Ascending aorta (tissue), 2 donors: ENCODE measurements at regions not wholly inside any gene's neighbourhood (a gene's known extent, or its start where the extent isn't known, plus 50 kb on each side); places are given as distances from the start of the nearest gene placed in this dataset.

Experiments
- DNase-seq, 2 donors: peaks; one replicate each; pipeline ENCODE4 v3.0.0-alpha.2; 2019; ENCODE audit warnings: low spot score in 2 of 2
- H3K27ac ChIP-seq, 2 donors: fragments of 200-600 bp; sonication (generic); one replicate each; pipeline ENCODE4 v1.5.1; 2016 to 2017; ENCODE audit warnings: mild to moderate bottlenecking in 1 of 2
- H3K27me3 ChIP-seq: fragments of 200-600 bp; sonication (generic); one replicate; pipeline ENCODE4 v1.5.1; 2017
- H3K36me3 ChIP-seq, 2 donors: fragments of 200-600 bp; sonication (generic); one replicate each; pipeline ENCODE4 v1.5.1; 2016
- H3K4me1 ChIP-seq, 2 donors: fragments of 200-600 bp; sonication (generic); one replicate each; pipeline ENCODE4 v1.5.1; 2016 to 2017; ENCODE audit warnings: mild to moderate bottlenecking in 1 of 2
- H3K4me3 ChIP-seq, 2 donors: fragments of 200-600 bp; sonication (generic); one replicate each; pipeline ENCODE4 v1.5.1; 2016 to 2017; ENCODE audit warnings: mild to moderate bottlenecking in 1 of 2
- H3K9me3 ChIP-seq, 2 donors: fragments of 200-600 bp; sonication (generic); one replicate each; pipeline ENCODE4 v1.5.1; 2016
- CTCF ChIP-seq, 3 experiments: fragments of 200-600 bp in 2 of 3; fragments of 450-650 bp in 1 of 3; sonication (generic) in 2 of 3; IDR thresholded peaks; one replicate each; pipeline ENCODE4 v1.5.1; 2016 to 2019; ENCODE audit warnings: antibody characterized with exemption in 3 of 3, mild to moderate bottlenecking in 1 of 3, moderate library complexity in 1 of 3
- intact Hi-C: fragments of 100-400 bp; cut with DNase I; formaldehyde crosslinking; loops from one replicate; pipeline ENCODE4 v1.15.1; 2023

DNA sequence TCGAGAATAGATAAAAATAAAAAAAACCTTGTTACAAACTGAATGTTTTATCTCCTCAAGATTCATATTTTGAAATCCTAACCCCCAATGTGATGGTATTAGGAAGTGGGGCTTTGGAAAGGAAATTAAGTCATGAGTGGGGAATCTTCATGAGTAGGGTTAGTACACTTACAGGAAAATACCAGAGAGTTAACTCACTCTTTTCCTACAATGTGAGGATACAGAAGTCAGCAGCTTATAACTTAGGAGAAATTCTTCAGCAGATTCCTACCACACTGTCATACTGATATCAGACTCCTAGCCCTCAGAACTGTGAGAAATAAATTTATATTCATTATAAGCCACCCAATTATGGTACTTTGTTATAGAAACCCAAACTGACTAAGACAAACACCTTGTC, 453.1 kb downstream of the GBE1 start:
- Histone ChIP-seq H3K4me3 (no peak overlapping the region), H3K27me3 (no peaks in the 10 kb centered on the region), H3K27ac (no peak overlapping the region), H3K9me3 (no peaks in the 10 kb centered on the region), H3K4me1 (no peaks in the 10 kb centered on the region), H3K36me3 (no peaks in the 10 kb centered on the region)
- DNase-seq: no peak
- no peak for TF ChIP-seq CTCF (IDR thresholded peaks at IDR 0.05)
- intact Hi-C loops: no loop called here

DNA sequence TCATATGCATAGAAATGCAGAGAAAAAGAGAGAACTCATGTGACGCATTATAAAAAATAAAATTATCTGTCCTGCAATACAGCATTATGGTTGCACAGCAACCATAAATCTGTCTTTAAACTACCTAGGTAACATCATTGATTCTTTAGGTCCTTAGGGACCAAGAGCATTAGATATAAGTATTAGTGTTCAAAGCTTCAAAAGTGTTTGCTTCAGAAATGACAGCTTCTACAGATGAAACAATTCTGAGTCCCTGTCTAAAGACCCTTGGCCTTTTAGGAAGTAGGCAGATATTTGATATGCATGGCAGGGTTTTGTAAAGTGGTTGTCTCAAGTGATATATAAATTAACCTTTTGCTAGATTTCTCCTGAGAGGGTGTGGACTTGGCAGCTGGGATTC, 454.2 kb downstream of the GBE1 start:
- H3K36me3 ChIP-seq: no peaks in the 10 kb centered on the region
- intact Hi-C loops: no loop called here
- no peak for DNase-seq

DNA sequence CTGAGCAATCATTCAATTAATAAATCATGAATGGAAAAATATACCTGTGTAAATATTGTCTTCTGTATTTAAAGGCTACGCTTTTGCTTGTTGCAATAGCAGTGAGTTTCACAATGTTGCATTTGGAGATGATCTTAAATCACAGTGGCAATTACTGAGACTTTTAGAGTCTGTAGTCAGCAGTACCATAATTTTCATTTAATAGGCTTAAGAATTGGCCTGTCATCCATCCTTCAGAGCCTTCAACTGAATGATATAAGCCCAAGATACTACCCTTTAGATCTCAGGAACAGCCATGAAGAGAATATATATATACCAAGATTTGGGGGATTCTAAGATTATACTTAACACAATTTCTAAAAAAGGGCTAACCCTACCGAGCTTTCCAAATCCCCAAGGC, 458.1 kb downstream of the GBE1 start:
- Histone ChIP-seq H3K4me3 (no peak overlapping the region), H3K27ac (no peak overlapping the region), H3K36me3 (no peaks in the 10 kb centered on the region), H3K4me1 (no peaks in the 10 kb centered on the region), H3K9me3 (no peaks in the 10 kb centered on the region), H3K27me3 (no peaks in the 10 kb centered on the region)
- TF ChIP-seq CTCF (IDR thresholded peaks at IDR 0.05): no peak
- intact Hi-C loops: loop anchor here (5.0 kb wide), 1 partner anchor 339 kb away; no protein-coding TSS in a partner anchor
- no peak for DNase-seq

More for the DNA sequence above, 454.2 kb downstream of the GBE1 start:
- TF ChIP-seq CTCF (IDR thresholded peaks at IDR 0.05): no peak
- no peak overlapping the region for H3K4me3 ChIP-seq
- H3K27ac ChIP-seq: no peak overlapping the region
- H3K9me3 ChIP-seq: no peaks in the 10 kb centered on the region
- no peaks in the 10 kb centered on the region for H3K4me1 ChIP-seq
- no peaks in the 10 kb centered on the region for H3K27me3 ChIP-seq

DNA sequence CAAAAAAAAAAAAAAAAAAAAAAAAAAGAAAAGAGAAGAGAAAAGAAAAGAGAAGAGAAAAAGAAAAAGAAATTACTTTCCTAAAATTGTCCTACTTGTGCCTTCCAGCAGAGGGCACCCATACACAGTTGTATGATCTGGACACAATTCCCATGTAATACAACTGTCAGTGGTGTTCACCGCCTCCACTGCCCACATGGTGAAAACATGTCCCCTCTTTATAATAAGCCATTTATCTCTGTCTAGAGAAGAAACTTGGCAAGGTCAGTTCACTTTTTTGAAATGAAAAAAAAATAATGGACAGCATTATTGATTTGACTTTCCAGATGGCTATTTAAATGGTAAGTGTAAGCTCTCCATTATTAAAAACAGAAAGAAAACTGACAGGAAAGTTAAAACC, 459.4 kb downstream of the GBE1 start:
- Histone ChIP-seq H3K9me3 (no peaks in the 10 kb centered on the region), H3K4me3 (no peak overlapping the region), H3K36me3 (no peaks in the 10 kb centered on the region), H3K27me3 (no peaks in the 10 kb centered on the region), H3K4me1 (no peaks in the 10 kb centered on the region), H3K27ac (no peak overlapping the region)
- intact Hi-C loops: loop anchor here (5.0 kb wide), 1 partner anchor 340 kb away; no protein-coding TSS in a partner anchor
- peak in 2 of 3 experiments; percentile 47 to 60 for TF ChIP-seq CTCF (IDR thresholded peaks at IDR 0.05)
- no peak for DNase-seq

DNA sequence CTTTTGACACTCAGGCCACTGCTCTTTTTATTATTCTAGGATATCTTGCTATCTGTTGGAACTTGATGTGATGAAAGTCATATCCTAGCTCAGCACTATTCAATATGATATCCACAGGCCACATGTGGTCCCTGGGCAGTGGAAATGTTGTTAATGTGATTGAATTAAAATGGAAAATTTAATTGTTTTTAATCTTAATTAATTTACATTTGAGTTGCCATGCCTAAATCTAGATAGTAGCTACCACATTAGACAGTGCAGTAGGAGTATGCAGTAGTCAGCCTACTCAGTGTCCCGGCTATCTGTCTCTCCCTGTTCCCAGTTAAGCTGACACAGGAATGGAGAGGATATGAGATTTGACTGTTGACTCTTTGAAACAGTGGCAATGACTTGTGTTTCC, 460.2 kb downstream of the GBE1 start:
- intact Hi-C loops: loop anchor here (5.0 kb wide), 1 partner anchor 341 kb away; no protein-coding TSS in a partner anchor
- H3K36me3 ChIP-seq: no peaks in the 10 kb centered on the region
- no peak overlapping the region for H3K4me3 ChIP-seq
- H3K9me3 ChIP-seq: no peaks in the 10 kb centered on the region
- H3K27ac ChIP-seq: no peak overlapping the region
- no peaks in the 10 kb centered on the region for H3K27me3 ChIP-seq
- DNase-seq: no peak
- H3K4me1 ChIP-seq: no peaks in the 10 kb centered on the region
- no peak for TF ChIP-seq CTCF (IDR thresholded peaks at IDR 0.05)
